ENCODE measurements at regions not wholly inside any gene's neighbourhood (a gene's known extent, or its start where the extent isn't known, plus 50 kb on each side); places are given as distances from the start of the nearest gene placed in this dataset.

DNA sequence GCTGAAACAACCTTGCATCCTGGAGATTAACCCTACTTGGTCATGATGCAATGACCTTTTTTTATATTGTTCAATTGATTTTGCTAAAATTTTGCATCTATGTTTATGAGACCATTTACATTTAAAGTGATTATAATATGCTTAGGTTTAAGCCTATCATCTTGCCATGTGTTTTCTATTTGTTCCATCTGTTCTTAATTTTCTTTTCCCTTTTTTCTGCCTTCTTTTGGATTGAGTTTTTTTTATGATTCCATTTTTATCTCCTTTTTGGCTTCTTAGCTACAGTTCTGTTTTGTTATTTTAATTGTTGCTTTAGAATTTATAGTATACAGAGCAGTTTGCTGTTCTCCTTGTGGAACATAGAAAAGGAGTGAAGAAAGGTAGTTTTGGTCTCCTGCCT, 385.1 kb upstream of the USP24 start:
- TF ChIP-seq, protein P1, sequence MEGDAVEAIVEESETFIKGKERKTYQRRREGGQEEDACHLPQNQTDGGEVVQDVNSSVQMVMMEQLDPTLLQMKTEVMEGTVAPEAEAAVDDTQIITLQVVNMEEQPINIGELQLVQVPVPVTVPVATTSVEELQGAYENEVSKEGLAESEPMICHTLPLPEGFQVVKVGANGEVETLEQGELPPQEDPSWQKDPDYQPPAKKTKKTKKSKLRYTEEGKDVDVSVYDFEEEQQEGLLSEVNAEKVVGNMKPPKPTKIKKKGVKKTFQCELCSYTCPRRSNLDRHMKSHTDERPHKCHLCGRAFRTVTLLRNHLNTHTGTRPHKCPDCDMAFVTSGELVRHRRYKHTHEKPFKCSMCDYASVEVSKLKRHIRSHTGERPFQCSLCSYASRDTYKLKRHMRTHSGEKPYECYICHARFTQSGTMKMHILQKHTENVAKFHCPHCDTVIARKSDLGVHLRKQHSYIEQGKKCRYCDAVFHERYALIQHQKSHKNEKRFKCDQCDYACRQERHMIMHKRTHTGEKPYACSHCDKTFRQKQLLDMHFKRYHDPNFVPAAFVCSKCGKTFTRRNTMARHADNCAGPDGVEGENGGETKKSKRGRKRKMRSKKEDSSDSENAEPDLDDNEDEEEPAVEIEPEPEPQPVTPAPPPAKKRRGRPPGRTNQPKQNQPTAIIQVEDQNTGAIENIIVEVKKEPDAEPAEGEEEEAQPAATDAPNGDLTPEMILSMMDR (IDR thresholded peaks at IDR 0.05 in 8 of 11, conservative IDR thresholded peaks at IDR 0.05 in 3 of 11), result no peak
- TF ChIP-seq POLR2A (IDR thresholded peaks at IDR 0.05) (no peak), POLR2AphosphoS5 (IDR thresholded peaks at IDR 0.05) (no peak)
